HEK293 (cell line): ENCODE measurements at regions not wholly inside any gene's neighbourhood (a gene's known extent, or its start where the extent isn't known, plus 50 kb on each side); places are given as distances from the start of the nearest gene placed in this dataset.

Experiments used
- CTCF ChIA-PET: fragments of 350-600 bp; formaldehyde crosslinking; extraction: SDS; loops from one replicate; lab custom pipeline; 2021; ENCODE audit warnings: antibody characterized with exemption; lab: Yijun Ruan, JAX
- POLR2A ChIA-PET: fragments of 300-600 bp; formaldehyde crosslinking; extraction: SDS; loops from one replicate; lab custom pipeline; 2020; ENCODE audit warnings: antibody characterized with exemption, inconsistent platforms; lab: Yijun Ruan, JAX
- H3K27ac ChIP-seq: fragments of 200-500 bp; sonication (Bioruptor generic); 2 replicates; pipeline ENCODE4 v1.5.1; 2014; ENCODE audit warnings: low read depth, low read length, control low read depth, inconsistent platforms; ENCODE audit errors: extremely low read depth
- H3K36me3 ChIP-seq, 2 experiments: fragments of 200-500 bp in 1 of 2; sonication (Bioruptor generic) in 1 of 2; 1 replicate in 1 of 2; 2 replicates in 1 of 2; pipeline ENCODE4 v1.5.1; 2014 to 2017; ENCODE audit warnings: inconsistent platforms in 2 of 2, low read length in 2 of 2; ENCODE audit not compliant: control insufficient read depth in 2 of 2, insufficient read depth in 1 of 2
- H3K4me1 ChIP-seq: fragments of 200-500 bp; sonication (Bioruptor generic); 2 replicates; pipeline ENCODE4 v1.5.1; 2014; ENCODE audit warnings: mild to moderate bottlenecking, low read length, inconsistent platforms; ENCODE audit not compliant: control insufficient read depth, insufficient read depth
- H3K4me3 ChIP-seq: 2 replicates; pipeline ENCODE4 v1.5.1; 2011; ENCODE audit warnings: low read depth, mild to moderate bottlenecking, control low read depth, low read length, moderate library complexity
- H3K9me3 ChIP-seq: fragments of 200-500 bp; sonication (Bioruptor generic); 2 replicates; pipeline ENCODE4 v1.5.1; 2014; ENCODE audit warnings: low read depth, low read length, inconsistent platforms; ENCODE audit not compliant: control insufficient read depth, insufficient read depth
- BCL11A ChIP-seq: fragments of 450-650 bp; formaldehyde crosslinking; IDR thresholded peaks from 2 replicates; pipeline ENCODE4 v1.5.1; 2016; ENCODE audit warnings: low read depth, missing biosample characterization, missing genetic modification characterization
- EGR2 ChIP-seq: fragments of 450-650 bp; formaldehyde crosslinking; IDR thresholded peaks from 2 replicates; pipeline ENCODE4 v1.5.1; 2016; ENCODE audit warnings: low read depth, missing biosample characterization, missing genetic modification characterization
- FEZF1 ChIP-seq: fragments of 450-650 bp; formaldehyde crosslinking; IDR thresholded peaks from 2 replicates; pipeline ENCODE4 v1.5.1; 2016; ENCODE audit warnings: missing biosample characterization, missing genetic modification characterization
- GLIS2 ChIP-seq: fragments of 450-650 bp; formaldehyde crosslinking; IDR thresholded peaks from 2 replicates; pipeline ENCODE4 v1.5.1; 2016; ENCODE audit warnings: missing biosample characterization, missing genetic modification characterization
- HIC1 ChIP-seq: fragments of 450-650 bp; formaldehyde crosslinking; IDR thresholded peaks from 2 replicates; pipeline ENCODE4 v1.5.1; 2016; ENCODE audit warnings: missing biosample characterization, missing genetic modification characterization
- KLF16 ChIP-seq: fragments of 450-650 bp; formaldehyde crosslinking; IDR thresholded peaks from 2 replicates; pipeline ENCODE4 v1.5.1; 2017; ENCODE audit warnings: missing biosample characterization, missing genetic modification characterization
- SP3 ChIP-seq: fragments of 450-650 bp; formaldehyde crosslinking; IDR thresholded peaks from 2 replicates; pipeline ENCODE4 v1.5.1; 2016; ENCODE audit warnings: missing biosample characterization, missing genetic modification characterization
- WT1 ChIP-seq: fragments of 450-650 bp; formaldehyde crosslinking; IDR thresholded peaks from 2 replicates; pipeline ENCODE4 v1.5.1; 2016; ENCODE audit warnings: missing biosample characterization, missing genetic modification characterization
- ZFP3 ChIP-seq: fragments of 450-650 bp; formaldehyde crosslinking; IDR thresholded peaks from 2 replicates; pipeline ENCODE4 v1.5.1; 2016; ENCODE audit warnings: low read depth, missing biosample characterization, missing genetic modification characterization
- ZNF16 ChIP-seq: fragments of 450-650 bp; formaldehyde crosslinking; IDR thresholded peaks from 2 replicates; pipeline ENCODE4 v1.5.1; 2016; ENCODE audit warnings: low read depth, missing biosample characterization, missing genetic modification characterization
- ZNF174 ChIP-seq: fragments of 450-650 bp; formaldehyde crosslinking; IDR thresholded peaks from 2 replicates; pipeline ENCODE4 v1.5.0; 2017; ENCODE audit warnings: missing biosample characterization, mild to moderate bottlenecking, missing genetic modification characterization
- ZNF184 ChIP-seq: fragments of 450-650 bp; IDR thresholded peaks from 2 replicates; pipeline ENCODE4 v1.5.1; 2018; ENCODE audit warnings: missing biosample characterization, mild to moderate bottlenecking, missing genetic modification characterization
- ZNF23 ChIP-seq: fragments of 450-650 bp; formaldehyde crosslinking; IDR thresholded peaks from 2 replicates; pipeline ENCODE4 v1.5.1; 2016; ENCODE audit warnings: missing biosample characterization, missing genetic modification characterization, borderline replicate concordance
- ZNF366 ChIP-seq: fragments of 450-650 bp; formaldehyde crosslinking; conservative IDR thresholded peaks from 2 replicates; pipeline ENCODE4 v1.5.1; 2016; ENCODE audit warnings: missing biosample characterization, missing genetic modification characterization
- ZNF426 ChIP-seq: fragments of 450-650 bp; formaldehyde crosslinking; IDR thresholded peaks from 2 replicates; pipeline ENCODE4 v1.5.1; 2017; ENCODE audit warnings: missing biosample characterization, missing genetic modification characterization, mild to moderate bottlenecking, inconsistent platforms, moderate library complexity
- ZNF514 ChIP-seq: fragments of 450-650 bp; formaldehyde crosslinking; IDR thresholded peaks from 2 replicates; pipeline ENCODE4 v1.5.1; 2016; ENCODE audit warnings: missing biosample characterization, missing genetic modification characterization
- ZNF558 ChIP-seq: fragments of 450-650 bp; formaldehyde crosslinking; IDR thresholded peaks from 2 replicates; pipeline ENCODE4 v1.5.1; 2016; ENCODE audit warnings: missing biosample characterization, missing genetic modification characterization
- ZNF701 ChIP-seq: fragments of 450-650 bp; formaldehyde crosslinking; IDR thresholded peaks from 2 replicates; pipeline ENCODE4 v1.5.1; 2016; ENCODE audit warnings: missing biosample characterization, missing genetic modification characterization
- ZNF707 ChIP-seq: fragments of 450-650 bp; formaldehyde crosslinking; IDR thresholded peaks from 2 replicates; pipeline ENCODE4 v1.5.1; 2016; ENCODE audit warnings: missing biosample characterization, missing genetic modification characterization
- ZNF792 ChIP-seq: fragments of 450-650 bp; formaldehyde crosslinking; IDR thresholded peaks from 2 replicates; pipeline ENCODE4 v1.5.1; 2016; ENCODE audit warnings: missing biosample characterization, missing genetic modification characterization
- ZNF830 ChIP-seq: fragments of 450-650 bp; IDR thresholded peaks from 2 replicates; pipeline ENCODE4 v1.5.0; 2018; ENCODE audit warnings: missing biosample characterization, missing genetic modification characterization, low read depth, mild to moderate bottlenecking, moderate library complexity
- ZSCAN4 ChIP-seq: fragments of 450-650 bp; formaldehyde crosslinking; IDR thresholded peaks from 2 replicates; pipeline ENCODE4 v1.5.1; 2017; ENCODE audit warnings: missing biosample characterization, missing genetic modification characterization
- TF ChIP-seq, protein P1 (sequence below): fragments of 450-650 bp; formaldehyde crosslinking; IDR thresholded peaks from 2 replicates; pipeline ENCODE4 v1.5.1; 2016; ENCODE audit warnings: missing biosample characterization, missing genetic modification characterization
- TF ChIP-seq, protein P2 (sequence below): fragments of 450-650 bp; formaldehyde crosslinking; IDR thresholded peaks from 2 replicates; pipeline ENCODE4 v1.5.1; 2016; ENCODE audit warnings: missing biosample characterization, missing genetic modification characterization, borderline replicate concordance
- TF ChIP-seq, protein P3 (sequence below): fragments of 450-650 bp; formaldehyde crosslinking; IDR thresholded peaks from 2 replicates; pipeline ENCODE4 v1.5.1; 2016; ENCODE audit warnings: missing biosample characterization, missing genetic modification characterization

- TF ChIP-seq HIC1 = no peak
- no peak for TF ChIP-seq GLIS2
- TF ChIP-seq ZNF184 (tag by site-specific recombination) = no peak
- TF ChIP-seq, protein P1, sequence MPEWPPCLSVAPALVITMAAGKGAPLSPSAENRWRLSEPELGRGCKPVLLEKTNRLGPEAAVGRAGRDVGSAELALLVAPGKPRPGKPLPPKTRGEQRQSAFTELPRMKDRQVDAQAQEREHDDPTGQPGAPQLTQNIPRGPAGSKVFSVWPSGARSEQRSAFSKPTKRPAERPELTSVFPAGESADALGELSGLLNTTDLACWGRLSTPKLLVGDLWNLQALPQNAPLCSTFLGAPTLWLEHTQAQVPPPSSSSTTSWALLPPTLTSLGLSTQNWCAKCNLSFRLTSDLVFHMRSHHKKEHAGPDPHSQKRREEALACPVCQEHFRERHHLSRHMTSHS = no peak
- TF ChIP-seq ZNF701 (tag by site-specific recombination) = no peak
- no peak for TF ChIP-seq WT1 (tag by site-specific recombination)
- no peak for TF ChIP-seq ZNF426
- no peak for TF ChIP-seq SP3
- TF ChIP-seq KLF16 (tag by site-specific recombination) = no peak
- no peak for TF ChIP-seq ZNF23
Measured at GRCh38 chr18:38867680-38868079, 1302.1 kb upstream of the CELF4 start (continued).

GRCh38 chr18:38851526-38851925 lies 1285.9 kb upstream of the CELF4 start:
- CTCF ChIA-PET = no interaction called here

More at GRCh38 chr18:38851526-38851925, 1285.9 kb upstream of the CELF4 start:
- no peak overlapping the region for H3K4me3 ChIP-seq
- H3K9me3 ChIP-seq = no peaks in the 10 kb centered on the region
- no peak overlapping the region for H3K27ac ChIP-seq
- TF ChIP-seq, protein P2, sequence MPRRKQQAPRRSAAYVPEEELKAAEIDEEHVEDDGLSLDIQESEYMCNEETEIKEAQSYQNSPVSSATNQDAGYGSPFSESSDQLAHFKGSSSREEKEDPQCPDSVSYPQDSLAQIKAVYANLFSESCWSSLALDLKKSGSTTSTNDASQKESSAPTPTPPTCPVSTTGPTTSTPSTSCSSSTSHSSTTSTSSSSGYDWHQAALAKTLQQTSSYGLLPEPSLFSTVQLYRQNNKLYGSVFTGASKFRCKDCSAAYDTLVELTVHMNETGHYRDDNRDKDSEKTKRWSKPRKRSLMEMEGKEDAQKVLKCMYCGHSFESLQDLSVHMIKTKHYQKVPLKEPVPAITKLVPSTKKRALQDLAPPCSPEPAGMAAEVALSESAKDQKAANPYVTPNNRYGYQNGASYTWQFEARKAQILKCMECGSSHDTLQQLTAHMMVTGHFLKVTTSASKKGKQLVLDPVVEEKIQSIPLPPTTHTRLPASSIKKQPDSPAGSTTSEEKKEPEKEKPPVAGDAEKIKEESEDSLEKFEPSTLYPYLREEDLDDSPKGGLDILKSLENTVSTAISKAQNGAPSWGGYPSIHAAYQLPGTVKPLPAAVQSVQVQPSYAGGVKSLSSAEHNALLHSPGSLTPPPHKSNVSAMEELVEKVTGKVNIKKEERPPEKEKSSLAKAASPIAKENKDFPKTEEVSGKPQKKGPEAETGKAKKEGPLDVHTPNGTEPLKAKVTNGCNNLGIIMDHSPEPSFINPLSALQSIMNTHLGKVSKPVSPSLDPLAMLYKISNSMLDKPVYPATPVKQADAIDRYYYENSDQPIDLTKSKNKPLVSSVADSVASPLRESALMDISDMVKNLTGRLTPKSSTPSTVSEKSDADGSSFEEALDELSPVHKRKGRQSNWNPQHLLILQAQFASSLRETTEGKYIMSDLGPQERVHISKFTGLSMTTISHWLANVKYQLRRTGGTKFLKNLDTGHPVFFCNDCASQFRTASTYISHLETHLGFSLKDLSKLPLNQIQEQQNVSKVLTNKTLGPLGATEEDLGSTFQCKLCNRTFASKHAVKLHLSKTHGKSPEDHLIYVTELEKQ = no peak
- TF ChIP-seq ZNF707 (no peak), EGR2 (tag by site-specific recombination) (no peak), BCL11A (tag by site-specific recombination) (no peak), ZNF174 (tag by site-specific recombination) (no peak), ZNF16 (tag by site-specific recombination) (no peak), ZNF514 (tag by site-specific recombination) (no peak), ZNF792 (no peak), ZFP3 (tag by site-specific recombination) (no peak), SP3 (no peak), ZSCAN4 (tag by site-specific recombination) (no peak), ZNF366 (no peak), ZNF558 (no peak), ZNF830 (tag by site-specific recombination) (no peak), FEZF1 (tag by site-specific recombination) (no peak)
- TF ChIP-seq, protein P3, sequence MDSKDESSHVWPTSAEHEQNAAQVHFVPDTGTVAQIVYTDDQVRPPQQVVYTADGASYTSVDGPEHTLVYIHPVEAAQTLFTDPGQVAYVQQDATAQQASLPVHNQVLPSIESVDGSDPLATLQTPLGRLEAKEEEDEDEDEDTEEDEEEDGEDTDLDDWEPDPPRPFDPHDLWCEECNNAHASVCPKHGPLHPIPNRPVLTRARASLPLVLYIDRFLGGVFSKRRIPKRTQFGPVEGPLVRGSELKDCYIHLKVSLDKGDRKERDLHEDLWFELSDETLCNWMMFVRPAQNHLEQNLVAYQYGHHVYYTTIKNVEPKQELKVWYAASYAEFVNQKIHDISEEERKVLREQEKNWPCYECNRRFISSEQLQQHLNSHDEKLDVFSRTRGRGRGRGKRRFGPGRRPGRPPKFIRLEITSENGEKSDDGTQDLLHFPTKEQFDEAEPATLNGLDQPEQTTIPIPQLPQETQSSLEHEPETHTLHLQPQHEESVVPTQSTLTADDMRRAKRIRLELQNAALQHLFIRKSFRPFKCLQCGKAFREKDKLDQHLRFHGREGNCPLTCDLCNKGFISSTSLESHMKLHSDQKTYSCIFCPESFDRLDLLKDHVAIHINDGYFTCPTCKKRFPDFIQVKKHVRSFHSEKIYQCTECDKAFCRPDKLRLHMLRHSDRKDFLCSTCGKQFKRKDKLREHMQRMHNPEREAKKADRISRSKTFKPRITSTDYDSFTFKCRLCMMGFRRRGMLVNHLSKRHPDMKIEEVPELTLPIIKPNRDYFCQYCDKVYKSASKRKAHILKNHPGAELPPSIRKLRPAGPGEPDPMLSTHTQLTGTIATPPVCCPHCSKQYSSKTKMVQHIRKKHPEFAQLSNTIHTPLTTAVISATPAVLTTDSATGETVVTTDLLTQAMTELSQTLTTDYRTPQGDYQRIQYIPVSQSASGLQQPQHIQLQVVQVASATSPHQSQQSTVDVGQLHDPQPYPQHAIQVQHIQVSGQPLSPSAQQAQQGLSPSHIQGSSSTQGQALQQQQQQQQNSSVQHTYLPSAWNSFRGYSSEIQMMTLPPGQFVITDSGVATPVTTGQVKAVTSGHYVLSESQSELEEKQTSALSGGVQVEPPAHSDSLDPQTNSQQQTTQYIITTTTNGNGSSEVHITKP (tag by site-specific recombination) = no peak
- H3K4me1 ChIP-seq = no peaks in the 10 kb centered on the region
- H3K36me3 ChIP-seq = no peaks in the 10 kb centered on the region
- POLR2A ChIA-PET = no interaction called here
